GM23338 (cell line): ENCODE measurements at regions not wholly inside any gene's neighbourhood (a gene's known extent, or its start where the extent isn't known, plus 50 kb on each side); places are given as distances from the start of the nearest gene placed in this dataset.

Source experiments
- ATAC-seq: fragments of 200-7000 bp; cut with Tn5 transposase; 3 replicates; pipeline ENCODE4 v1.9.1; 2020
- DNase-seq: peaks from one replicate; pipeline ENCODE4 v3.0.0-alpha.2; 2015; ENCODE audit warnings: low spot score
- H2AFZ ChIP-seq: fragments of 200-600 bp; sonication (generic); 2 replicates; pipeline ENCODE4 v1.8.0; 2016; ENCODE audit warnings: antibody characterized with exemption, mild to moderate bottlenecking, moderate library complexity
- H3F3A ChIP-seq: fragments of 200-600 bp; sonication (generic); replicated peaks from 2 replicates; pipeline ENCODE4 v1.8.0; 2017; ENCODE audit warnings: antibody characterized with exemption, mixed run types, low read depth
- H3K27ac ChIP-seq: fragments of 200-600 bp; sonication (generic); 2 replicates; pipeline ENCODE4 v1.6.1; 2016; ENCODE audit warnings: low read depth
- H3K27me3 ChIP-seq: fragments of 200-600 bp; sonication (generic); 2 replicates; pipeline ENCODE4 v1.8.0; 2016; ENCODE audit warnings: mild to moderate bottlenecking, mixed run types, moderate library complexity; ENCODE audit not compliant: insufficient read depth
- H3K36me3 ChIP-seq: fragments of 200-600 bp; sonication (generic); 2 replicates; pipeline ENCODE4 v1.8.0; 2016; ENCODE audit warnings: mild to moderate bottlenecking; ENCODE audit not compliant: insufficient read depth
- H3K4me1 ChIP-seq: fragments of 200-600 bp; sonication (generic); 2 replicates; pipeline ENCODE4 v1.8.0; 2016; ENCODE audit warnings: mild to moderate bottlenecking, moderate library complexity; ENCODE audit not compliant: insufficient read depth
- H3K4me2 ChIP-seq: fragments of 200-600 bp; sonication (generic); 2 replicates; pipeline ENCODE4 v1.7.1; 2017; ENCODE audit warnings: mixed run types
- H3K4me3 ChIP-seq: fragments of 200-600 bp; sonication (generic); 2 replicates; pipeline ENCODE4 v1.6.1; 2016; ENCODE audit warnings: mixed run types
- H3K79me2 ChIP-seq: fragments of 200-600 bp; sonication (generic); replicated peaks from 2 replicates; pipeline ENCODE4 v1.8.0; 2017; ENCODE audit warnings: mild to moderate bottlenecking; ENCODE audit not compliant: insufficient read depth
- H3K9me2 ChIP-seq: fragments of 200-600 bp; sonication (generic); 2 replicates; pipeline ENCODE4 v1.8.0; 2017; ENCODE audit not compliant: insufficient read depth
- H4K20me1 ChIP-seq: fragments of 200-600 bp; sonication (generic); replicated peaks from 2 replicates; pipeline ENCODE4 v1.8.0; 2017; ENCODE audit warnings: mild to moderate bottlenecking; ENCODE audit not compliant: insufficient read depth
- H3K27ac Mint-ChIP-seq: 2 replicates; pipeline ENCODE4 v1.8.0; 2020; ENCODE audit warnings: inconsistent platforms, mild to moderate bottlenecking, moderate library complexity, mixed read lengths
- H3K27me3 Mint-ChIP-seq: 3 replicates; pipeline ENCODE4 v1.8.0; 2022; ENCODE audit warnings: low read depth, mild to moderate bottlenecking, moderate library complexity, mixed read lengths, inconsistent platforms; ENCODE audit not compliant: insufficient read depth, poor library complexity
- H3K36me3 Mint-ChIP-seq: 3 replicates; pipeline ENCODE4 v1.8.0; 2021; ENCODE audit warnings: low read depth, mild to moderate bottlenecking, inconsistent platforms, moderate library complexity, mixed read lengths
- H3K4me1 Mint-ChIP-seq: 3 replicates; pipeline ENCODE4 v1.8.0; 2020; ENCODE audit warnings: mild to moderate bottlenecking, inconsistent platforms, mixed read lengths
- H3K4me3 Mint-ChIP-seq: 3 replicates; pipeline ENCODE4 v1.8.0; 2021; ENCODE audit warnings: moderate library complexity, mild to moderate bottlenecking, inconsistent platforms, mixed read lengths
- H3K9me3 Mint-ChIP-seq: 3 replicates; pipeline ENCODE4 v1.8.0; 2020; ENCODE audit warnings: moderate library complexity, mild to moderate bottlenecking, inconsistent platforms, mixed read lengths
- CREB1 ChIP-seq: fragments of 250-450 bp; sonication (Bioruptor Pico); IDR thresholded peaks from 2 replicates; pipeline ENCODE4 v1.5.0; 2020; ENCODE audit warnings: low read depth, mild to moderate bottlenecking, moderate library complexity
- ETS1 ChIP-seq: IDR thresholded peaks from 2 replicates; pipeline ENCODE4 v1.6.1; 2016; ENCODE audit warnings: antibody characterized with exemption
- EZH2 ChIP-seq: fragments of 200-600 bp; sonication (generic); IDR thresholded peaks from one replicate; pipeline ENCODE4 v1.8.0; 2017; ENCODE audit warnings: antibody characterized with exemption, mild to moderate bottlenecking, low read depth; ENCODE audit not compliant: unreplicated experiment
- EZH2phosphoT487 ChIP-seq: fragments of 200-600 bp; sonication (generic); IDR thresholded peaks from one replicate; pipeline ENCODE4 v1.8.1; 2018; ENCODE audit warnings: antibody characterized with exemption; ENCODE audit not compliant: unreplicated experiment
- JUNB ChIP-seq: IDR thresholded peaks from one replicate; pipeline ENCODE4 v1.6.1; 2016; ENCODE audit warnings: antibody characterized with exemption; ENCODE audit not compliant: unreplicated experiment
- NANOG ChIP-seq: IDR thresholded peaks from 2 replicates; pipeline ENCODE4 v1.6.1; 2016; ENCODE audit warnings: antibody characterized with exemption, borderline replicate concordance
- POLR2AphosphoS5 ChIP-seq: IDR thresholded peaks from 2 replicates; pipeline ENCODE4 v1.6.1; 2016; ENCODE audit warnings: antibody characterized with exemption, low read depth
- STAT1 ChIP-seq: IDR thresholded peaks from one replicate; pipeline ENCODE4 v1.6.1; 2016; ENCODE audit warnings: antibody characterized with exemption; ENCODE audit not compliant: unreplicated experiment
- ZNF114 ChIP-seq: fragments of 250-450 bp; sonication (Bioruptor Pico); IDR thresholded peaks from 2 replicates; pipeline ENCODE4 v1.5.0; 2020; ENCODE audit warnings: mild to moderate bottlenecking, moderate library complexity
- ZNF331 ChIP-seq: fragments of 250-450 bp; sonication (Bioruptor Pico); IDR thresholded peaks from 2 replicates; pipeline ENCODE4 v1.5.0; 2020; ENCODE audit warnings: low read depth, mild to moderate bottlenecking, moderate library complexity
- TF ChIP-seq, protein P1 (sequence below), 2 experiments: fragments of 200-600 bp in 1 of 2; sonication (generic) in 1 of 2; conservative IDR thresholded peaks; 2 replicates each; pipeline versions ENCODE4 v1.5.1 to v1.6.1; 2016 to 2017; ENCODE audit warnings: antibody characterized with exemption in 2 of 2, low read depth in 2 of 2, mild to moderate bottlenecking in 2 of 2, moderate library complexity in 1 of 2
- TF ChIP-seq, protein P2 (sequence below): IDR thresholded peaks from one replicate; pipeline ENCODE4 v1.6.1; 2018; ENCODE audit warnings: antibody characterized with exemption; ENCODE audit not compliant: unreplicated experiment
- TF ChIP-seq, protein P3 (sequence below): fragments of 250-450 bp; sonication (Bioruptor Pico); IDR thresholded peaks from 2 replicates; pipeline ENCODE4 v1.5.0; 2020; ENCODE audit warnings: mild to moderate bottlenecking, moderate library complexity

GRCh38 chr11:11020219-11020726 lies 162.4 kb upstream of the ZBED5 start:
- H3K27ac ChIP-seq = no peak overlapping the region
- no peak overlapping the region for H3K4me3 Mint-ChIP-seq
- peak; percentile 58 for ATAC-seq

More at GRCh38 chr11:11020219-11020726, 162.4 kb upstream of the ZBED5 start:
- DNase-seq = no peak
- peaks cover 5% of the 10 kb centered on the region for H3K27me3 Mint-ChIP-seq
- peaks cover 11% of the 10 kb centered on the region for H3K4me1 Mint-ChIP-seq
- Histone ChIP-seq H3K4me2 (peak overlapping the region; percentile 69), H3F3A (no peaks in the 10 kb centered on the region), H3K36me3 (no peaks in the 10 kb centered on the region), H3K9me2 (no peaks in the 10 kb centered on the region), H3K79me2 (no peaks in the 10 kb centered on the region), H4K20me1 (no peaks in the 10 kb centered on the region), H3K27me3 (no peaks in the 10 kb centered on the region), H3K4me1 (peaks cover 8% of the 10 kb centered on the region), H2AFZ (peak overlapping the region; percentile 98), H3K4me3 (no peak overlapping the region)
- TF ChIP-seq POLR2AphosphoS5 (no peak), ZNF114 (CRISPR knock-in tag) (no peak), NANOG (no peak), EZH2 (no peak), STAT1 (no peak), JUNB (no peak), ZNF331 (CRISPR knock-in tag) (no peak), EZH2phosphoT487 (no peak), CREB1 (CRISPR knock-in tag) (no peak), ETS1 (no peak)
- TF ChIP-seq, protein P1, sequence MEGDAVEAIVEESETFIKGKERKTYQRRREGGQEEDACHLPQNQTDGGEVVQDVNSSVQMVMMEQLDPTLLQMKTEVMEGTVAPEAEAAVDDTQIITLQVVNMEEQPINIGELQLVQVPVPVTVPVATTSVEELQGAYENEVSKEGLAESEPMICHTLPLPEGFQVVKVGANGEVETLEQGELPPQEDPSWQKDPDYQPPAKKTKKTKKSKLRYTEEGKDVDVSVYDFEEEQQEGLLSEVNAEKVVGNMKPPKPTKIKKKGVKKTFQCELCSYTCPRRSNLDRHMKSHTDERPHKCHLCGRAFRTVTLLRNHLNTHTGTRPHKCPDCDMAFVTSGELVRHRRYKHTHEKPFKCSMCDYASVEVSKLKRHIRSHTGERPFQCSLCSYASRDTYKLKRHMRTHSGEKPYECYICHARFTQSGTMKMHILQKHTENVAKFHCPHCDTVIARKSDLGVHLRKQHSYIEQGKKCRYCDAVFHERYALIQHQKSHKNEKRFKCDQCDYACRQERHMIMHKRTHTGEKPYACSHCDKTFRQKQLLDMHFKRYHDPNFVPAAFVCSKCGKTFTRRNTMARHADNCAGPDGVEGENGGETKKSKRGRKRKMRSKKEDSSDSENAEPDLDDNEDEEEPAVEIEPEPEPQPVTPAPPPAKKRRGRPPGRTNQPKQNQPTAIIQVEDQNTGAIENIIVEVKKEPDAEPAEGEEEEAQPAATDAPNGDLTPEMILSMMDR (conservative IDR thresholded peaks at IDR 0.05; ENCODE audit: low read depth in 2 of 2) = no peak
- TF ChIP-seq, protein P2, sequence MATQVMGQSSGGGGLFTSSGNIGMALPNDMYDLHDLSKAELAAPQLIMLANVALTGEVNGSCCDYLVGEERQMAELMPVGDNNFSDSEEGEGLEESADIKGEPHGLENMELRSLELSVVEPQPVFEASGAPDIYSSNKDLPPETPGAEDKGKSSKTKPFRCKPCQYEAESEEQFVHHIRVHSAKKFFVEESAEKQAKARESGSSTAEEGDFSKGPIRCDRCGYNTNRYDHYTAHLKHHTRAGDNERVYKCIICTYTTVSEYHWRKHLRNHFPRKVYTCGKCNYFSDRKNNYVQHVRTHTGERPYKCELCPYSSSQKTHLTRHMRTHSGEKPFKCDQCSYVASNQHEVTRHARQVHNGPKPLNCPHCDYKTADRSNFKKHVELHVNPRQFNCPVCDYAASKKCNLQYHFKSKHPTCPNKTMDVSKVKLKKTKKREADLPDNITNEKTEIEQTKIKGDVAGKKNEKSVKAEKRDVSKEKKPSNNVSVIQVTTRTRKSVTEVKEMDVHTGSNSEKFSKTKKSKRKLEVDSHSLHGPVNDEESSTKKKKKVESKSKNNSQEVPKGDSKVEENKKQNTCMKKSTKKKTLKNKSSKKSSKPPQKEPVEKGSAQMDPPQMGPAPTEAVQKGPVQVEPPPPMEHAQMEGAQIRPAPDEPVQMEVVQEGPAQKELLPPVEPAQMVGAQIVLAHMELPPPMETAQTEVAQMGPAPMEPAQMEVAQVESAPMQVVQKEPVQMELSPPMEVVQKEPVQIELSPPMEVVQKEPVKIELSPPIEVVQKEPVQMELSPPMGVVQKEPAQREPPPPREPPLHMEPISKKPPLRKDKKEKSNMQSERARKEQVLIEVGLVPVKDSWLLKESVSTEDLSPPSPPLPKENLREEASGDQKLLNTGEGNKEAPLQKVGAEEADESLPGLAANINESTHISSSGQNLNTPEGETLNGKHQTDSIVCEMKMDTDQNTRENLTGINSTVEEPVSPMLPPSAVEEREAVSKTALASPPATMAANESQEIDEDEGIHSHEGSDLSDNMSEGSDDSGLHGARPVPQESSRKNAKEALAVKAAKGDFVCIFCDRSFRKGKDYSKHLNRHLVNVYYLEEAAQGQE = no peak
- TF ChIP-seq, protein P3, sequence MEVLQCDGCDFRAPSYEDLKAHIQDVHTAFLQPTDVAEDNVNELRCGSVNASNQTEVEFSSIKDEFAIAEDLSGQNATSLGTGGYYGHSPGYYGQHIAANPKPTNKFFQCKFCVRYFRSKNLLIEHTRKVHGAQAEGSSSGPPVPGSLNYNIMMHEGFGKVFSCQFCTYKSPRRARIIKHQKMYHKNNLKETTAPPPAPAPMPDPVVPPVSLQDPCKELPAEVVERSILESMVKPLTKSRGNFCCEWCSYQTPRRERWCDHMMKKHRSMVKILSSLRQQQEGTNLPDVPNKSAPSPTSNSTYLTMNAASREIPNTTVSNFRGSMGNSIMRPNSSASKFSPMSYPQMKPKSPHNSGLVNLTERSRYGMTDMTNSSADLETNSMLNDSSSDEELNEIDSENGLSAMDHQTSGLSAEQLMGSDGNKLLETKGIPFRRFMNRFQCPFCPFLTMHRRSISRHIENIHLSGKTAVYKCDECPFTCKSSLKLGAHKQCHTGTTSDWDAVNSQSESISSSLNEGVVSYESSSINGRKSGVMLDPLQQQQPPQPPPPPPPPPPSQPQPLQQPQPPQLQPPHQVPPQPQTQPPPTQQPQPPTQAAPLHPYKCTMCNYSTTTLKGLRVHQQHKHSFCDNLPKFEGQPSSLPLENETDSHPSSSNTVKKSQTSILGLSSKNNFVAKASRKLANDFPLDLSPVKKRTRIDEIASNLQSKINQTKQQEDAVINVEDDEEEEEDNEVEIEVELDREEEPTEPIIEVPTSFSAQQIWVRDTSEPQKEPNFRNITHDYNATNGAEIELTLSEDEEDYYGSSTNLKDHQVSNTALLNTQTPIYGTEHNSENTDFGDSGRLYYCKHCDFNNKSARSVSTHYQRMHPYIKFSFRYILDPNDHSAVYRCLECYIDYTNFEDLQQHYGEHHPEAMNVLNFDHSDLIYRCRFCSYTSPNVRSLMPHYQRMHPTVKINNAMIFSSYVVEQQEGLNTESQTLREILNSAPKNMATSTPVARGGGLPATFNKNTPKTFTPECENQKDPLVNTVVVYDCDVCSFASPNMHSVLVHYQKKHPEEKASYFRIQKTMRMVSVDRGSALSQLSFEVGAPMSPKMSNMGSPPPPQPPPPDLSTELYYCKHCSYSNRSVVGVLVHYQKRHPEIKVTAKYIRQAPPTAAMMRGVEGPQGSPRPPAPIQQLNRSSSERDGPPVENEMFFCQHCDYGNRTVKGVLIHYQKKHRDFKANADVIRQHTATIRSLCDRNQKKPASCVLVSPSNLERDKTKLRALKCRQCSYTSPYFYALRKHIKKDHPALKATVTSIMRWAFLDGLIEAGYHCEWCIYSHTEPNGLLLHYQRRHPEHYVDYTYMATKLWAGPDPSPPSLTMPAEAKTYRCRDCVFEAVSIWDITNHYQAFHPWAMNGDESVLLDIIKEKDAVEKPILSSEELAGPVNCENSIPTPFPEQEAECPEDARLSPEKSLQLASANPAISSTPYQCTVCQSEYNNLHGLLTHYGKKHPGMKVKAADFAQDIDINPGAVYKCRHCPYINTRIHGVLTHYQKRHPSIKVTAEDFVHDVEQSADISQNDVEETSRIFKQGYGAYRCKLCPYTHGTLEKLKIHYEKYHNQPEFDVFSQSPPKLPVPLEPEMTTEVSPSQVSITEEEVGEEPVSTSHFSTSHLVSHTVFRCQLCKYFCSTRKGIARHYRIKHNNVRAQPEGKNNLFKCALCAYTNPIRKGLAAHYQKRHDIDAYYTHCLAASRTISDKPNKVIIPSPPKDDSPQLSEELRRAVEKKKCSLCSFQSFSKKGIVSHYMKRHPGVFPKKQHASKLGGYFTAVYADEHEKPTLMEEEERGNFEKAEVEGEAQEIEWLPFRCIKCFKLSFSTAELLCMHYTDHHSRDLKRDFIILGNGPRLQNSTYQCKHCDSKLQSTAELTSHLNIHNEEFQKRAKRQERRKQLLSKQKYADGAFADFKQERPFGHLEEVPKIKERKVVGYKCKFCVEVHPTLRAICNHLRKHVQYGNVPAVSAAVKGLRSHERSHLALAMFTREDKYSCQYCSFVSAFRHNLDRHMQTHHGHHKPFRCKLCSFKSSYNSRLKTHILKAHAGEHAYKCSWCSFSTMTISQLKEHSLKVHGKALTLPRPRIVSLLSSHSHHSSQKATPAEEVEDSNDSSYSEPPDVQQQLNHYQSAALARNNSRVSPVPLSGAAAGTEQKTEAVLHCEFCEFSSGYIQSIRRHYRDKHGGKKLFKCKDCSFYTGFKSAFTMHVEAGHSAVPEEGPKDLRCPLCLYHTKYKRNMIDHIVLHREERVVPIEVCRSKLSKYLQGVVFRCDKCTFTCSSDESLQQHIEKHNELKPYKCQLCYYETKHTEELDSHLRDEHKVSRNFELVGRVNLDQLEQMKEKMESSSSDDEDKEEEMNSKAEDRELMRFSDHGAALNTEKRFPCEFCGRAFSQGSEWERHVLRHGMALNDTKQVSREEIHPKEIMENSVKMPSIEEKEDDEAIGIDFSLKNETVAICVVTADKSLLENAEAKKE (CRISPR knock-in tag) = no peak
- no peaks in the 10 kb centered on the region for H3K9me3 Mint-ChIP-seq
- H3K27ac Mint-ChIP-seq = no peak overlapping the region
- H3K36me3 Mint-ChIP-seq = no peaks in the 10 kb centered on the region
